Small intestine (tissue), 7 donors: ENCODE measurements at regions not wholly inside any gene's neighbourhood (a gene's known extent, or its start where the extent isn't known, plus 50 kb on each side); places are given as distances from the start of the nearest gene placed in this dataset.

Experiments used
- DNase-seq, 2 donors: peaks; one replicate each; pipeline versions ENCODE4 v3.0.0 to v3.0.0-alpha.2; 2013
- FAIRE-seq: peaks from 2 replicates; lab custom pipeline; 2012; peaks lifted over from hg19 to GRCh38; lab: Jason Lieb, UNC
- H3K27ac ChIP-seq, 3 donors: one replicate each; pipeline ENCODE4 v1.5.1; 2013; ENCODE audit warnings: low read length in 2 of 3, mild to moderate bottlenecking in 2 of 3, control low read depth in 1 of 3, inconsistent platforms in 1 of 3, low read depth in 1 of 3, moderate library complexity in 1 of 3
- H3K27me3 ChIP-seq, 3 donors: one replicate each; pipeline ENCODE4 v1.6.1; 2013; ENCODE audit warnings: low read length in 3 of 3, inconsistent platforms in 1 of 3; ENCODE audit not compliant: control insufficient read depth in 3 of 3, insufficient read depth in 3 of 3
- H3K36me3 ChIP-seq, 3 donors: one replicate each; pipeline ENCODE4 v1.6.1; 2013; ENCODE audit warnings: low read length in 3 of 3, inconsistent platforms in 1 of 3, low read depth in 1 of 3, mild to moderate bottlenecking in 1 of 3, moderate library complexity in 1 of 3; ENCODE audit not compliant: control insufficient read depth in 3 of 3, insufficient read depth in 2 of 3
- H3K4me1 ChIP-seq, 3 donors: one replicate each; pipeline ENCODE4 v1.6.1; 2013; ENCODE audit warnings: low read length in 2 of 3, inconsistent platforms in 1 of 3, low read depth in 1 of 3, mild to moderate bottlenecking in 1 of 3, moderate library complexity in 1 of 3; ENCODE audit not compliant: control insufficient read depth in 3 of 3, insufficient read depth in 2 of 3
- H3K4me3 ChIP-seq, 3 donors: one replicate each; pipeline ENCODE4 v1.5.1; 2013; ENCODE audit warnings: low read length in 3 of 3, control low read depth in 1 of 3, inconsistent platforms in 1 of 3, low read depth in 1 of 3, mild to moderate bottlenecking in 1 of 3, moderate library complexity in 1 of 3
- H3K9me3 ChIP-seq, 2 donors: one replicate each; pipeline ENCODE4 v1.6.1; 2013; ENCODE audit warnings: low read depth in 1 of 2, low read length in 1 of 2; ENCODE audit not compliant: control insufficient read depth in 2 of 2, insufficient read depth in 1 of 2
- WGBS, 3 donors: extraction: QIAGEN DNeasy Blood & Tissue Kit; methylation state at CpG; one replicate each; pipeline ENCODE4 v1.1.7; 2013; 5-methylcytosine and 5-hydroxymethylcytosine counted together
- donor health status: healthy with polysubstance abuse.
- donor health status: control.
- donor health status: control.
- donor health status: Bipolar disorder and iron deficiency.
- donor health status: healthy.

DNA sequence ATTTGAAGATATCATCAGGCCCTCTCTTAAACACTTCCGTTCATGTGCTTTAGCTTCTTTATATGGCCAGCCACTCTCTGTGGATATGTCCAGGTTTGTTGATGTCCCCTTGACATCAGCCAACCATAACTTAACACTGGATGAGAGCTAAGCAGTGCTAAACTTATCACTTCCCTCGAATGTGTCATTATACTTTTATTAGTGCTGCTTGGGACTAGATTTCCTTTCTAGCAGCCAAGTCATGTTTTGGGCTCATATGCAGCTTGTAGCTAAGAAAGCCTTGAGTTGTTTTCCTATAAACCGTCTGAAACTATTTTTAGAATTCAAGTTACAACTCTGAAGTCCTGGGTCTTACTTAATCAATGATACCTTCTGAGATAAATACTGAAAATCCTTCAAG lies 144.8 kb upstream of the TNP1 start:
- H3K4me3 ChIP-seq = no peak overlapping the region
- no peak for DNase-seq
- no peaks in the 10 kb centered on the region for H3K4me1 ChIP-seq
- no peaks in the 10 kb centered on the region for H3K9me3 ChIP-seq
- no peaks in the 10 kb centered on the region for H3K27me3 ChIP-seq
- FAIRE-seq = no peak
- peak overlapping the region in 1 of 3 donors; percentile 49 for H3K27ac ChIP-seq
- no peaks in the 10 kb centered on the region for H3K36me3 ChIP-seq
- 40 to 52% (median 44%) methylated on average over 3 of the region's 3 CpGs for WGBS, 3 donors

- peaks cover 0 to 7% (median 0%) of the 10 kb centered on the region in 3 donors for H3K27me3 ChIP-seq
- DNase-seq (no peak), FAIRE-seq (no peak)
- H3K9me3 ChIP-seq = no peaks in the 10 kb centered on the region
- H3K4me1 ChIP-seq = no peaks in the 10 kb centered on the region
- H3K27ac ChIP-seq = no peak overlapping the region
- H3K4me3 ChIP-seq = no peak overlapping the region
- no peaks in the 10 kb centered on the region for H3K36me3 ChIP-seq
- WGBS, 3 donors = 73 to 87% (median 82%) methylated on average over 2 of the region's 2 CpGs
Observed at GRCh38 chr2:217001740-217002139, 141.9 kb upstream of the TNP1 start.

- DNase-seq (no peak), FAIRE-seq (no peak)
- no peaks in the 10 kb centered on the region for H3K36me3 ChIP-seq
- no peaks in the 10 kb centered on the region for H3K4me1 ChIP-seq
- H3K27ac ChIP-seq = no peak overlapping the region
- H3K9me3 ChIP-seq = no peaks in the 10 kb centered on the region
- 45 to 62% (median 47%) methylated on average over 3 of the region's 3 CpGs for WGBS, 3 donors
- peaks cover 0 to 11% (median 0%) of the 10 kb centered on the region in 3 donors for H3K27me3 ChIP-seq
- H3K4me3 ChIP-seq = no peak overlapping the region
Observed at GRCh38 chr2:217000406-217000805, 140.5 kb upstream of the TNP1 start.

GRCh38 chr2:216996279-216996845 lies 136.5 kb upstream of the TNP1 start:
- no peak for DNase-seq
- WGBS, 3 donors = 66 to 74% (median 74%) methylated on average over 8 of the region's 8 CpGs
- H3K4me1 ChIP-seq = no peaks in the 10 kb centered on the region
- H3K9me3 ChIP-seq = no peaks in the 10 kb centered on the region
- H3K27ac ChIP-seq = no peak overlapping the region
- H3K27me3 ChIP-seq = peaks cover 0 to 16% (median 0%) of the 10 kb centered on the region in 3 donors
- no peak for FAIRE-seq
- no peak overlapping the region for H3K4me3 ChIP-seq
- no peaks in the 10 kb centered on the region for H3K36me3 ChIP-seq

DNA sequence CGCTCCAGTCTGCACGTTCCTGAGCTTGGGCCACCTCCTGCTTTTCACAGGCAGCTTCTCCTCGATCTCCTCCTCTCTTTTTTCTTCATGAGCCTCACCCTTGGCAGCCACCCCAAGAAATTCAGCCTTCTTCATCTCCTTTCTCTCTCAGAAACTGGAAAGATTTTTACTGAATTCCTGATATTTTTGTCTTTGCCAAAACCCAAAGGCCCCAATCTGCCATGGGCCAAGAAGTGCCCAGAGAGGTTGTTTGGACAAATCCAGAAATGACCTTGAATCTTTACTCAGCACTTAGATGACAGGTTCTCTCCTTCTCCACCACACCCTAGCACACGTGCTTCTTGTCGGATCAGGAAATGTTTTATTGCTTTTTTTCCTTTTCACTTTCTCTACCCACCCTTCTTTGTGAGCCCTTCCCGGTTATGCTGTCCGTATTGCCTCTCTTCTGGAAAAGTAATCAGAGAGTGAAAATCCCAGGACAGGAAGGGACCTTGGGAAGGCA lies 134.5 kb upstream of the TNP1 start:
- FAIRE-seq = no peak
- Histone ChIP-seq H3K27ac (no peak overlapping the region), H3K4me1 (no peaks in the 10 kb centered on the region), H3K36me3 (no peaks in the 10 kb centered on the region), H3K9me3 (no peaks in the 10 kb centered on the region), H3K4me3 (no peak overlapping the region), H3K27me3 (peaks cover 0 to 20% (median 0%) of the 10 kb centered on the region in 3 donors)
- DNase-seq = peak in 1 of 2 donors; percentile 24
- WGBS, 3 donors = 34 to 43% (median 40%) methylated on average over 7 of the region's 7 CpGs

GRCh38 chr2:216992056-216992675 lies 132.3 kb upstream of the TNP1 start:
- 72 to 76% (median 73%) methylated on average over 3 of the region's 3 CpGs for WGBS, 3 donors
- Histone ChIP-seq H3K9me3 (no peaks in the 10 kb centered on the region), H3K27ac (no peak overlapping the region), H3K36me3 (no peaks in the 10 kb centered on the region), H3K27me3 (peaks cover 0 to 15% (median 0%) of the 10 kb centered on the region in 3 donors), H3K4me1 (no peaks in the 10 kb centered on the region), H3K4me3 (no peak overlapping the region)
- DNase-seq (no peak), FAIRE-seq (no peak)

DNA sequence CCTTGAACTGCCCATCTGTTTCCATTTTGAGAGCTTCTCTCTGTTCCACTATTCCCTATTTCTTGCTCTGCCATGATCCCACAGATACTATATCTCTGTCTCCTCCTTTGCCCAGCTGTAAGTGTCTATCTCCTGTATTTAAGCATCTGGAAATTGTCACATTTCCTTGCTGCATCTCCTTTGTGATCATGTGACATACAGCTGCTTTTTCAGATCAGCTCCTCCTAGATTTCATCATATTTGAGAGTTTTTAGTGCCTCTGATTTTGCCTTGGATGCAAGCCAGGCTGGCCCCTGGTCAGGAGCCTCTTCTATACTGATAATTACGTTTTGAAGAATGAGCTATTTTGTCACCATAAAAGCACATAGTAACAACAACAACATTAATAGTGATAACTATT lies 131.7 kb upstream of the TNP1 start:
- H3K9me3 ChIP-seq = no peaks in the 10 kb centered on the region
- FAIRE-seq (no peak), DNase-seq (no peak)
- 9 to 19% (median 9%) methylated on average over 1 of the region's 1 CpG for WGBS, 3 donors
- H3K27me3 ChIP-seq = peaks cover 0 to 19% (median 0%) of the 10 kb centered on the region in 3 donors
- H3K4me1 ChIP-seq = no peaks in the 10 kb centered on the region
- no peaks in the 10 kb centered on the region for H3K36me3 ChIP-seq
- no peak overlapping the region for H3K4me3 ChIP-seq
- no peak overlapping the region for H3K27ac ChIP-seq

- Histone ChIP-seq H3K27ac (no peak overlapping the region), H3K27me3 (peaks cover 0 to 24% (median 0%) of the 10 kb centered on the region in 3 donors), H3K4me1 (no peaks in the 10 kb centered on the region), H3K4me3 (no peak overlapping the region), H3K9me3 (no peaks in the 10 kb centered on the region), H3K36me3 (no peaks in the 10 kb centered on the region)
- no peak for DNase-seq
- WGBS, 3 donors = 60 to 77% (median 62%) methylated on average over 5 of the region's 5 CpGs
- no peak for FAIRE-seq
Observed at GRCh38 chr2:216989340-216990129, 129.7 kb upstream of the TNP1 start.
